GM23338 (cell line): ENCODE measurements at regions not wholly inside any gene's neighbourhood (a gene's known extent, or its start where the extent isn't known, plus 50 kb on each side); places are given as distances from the start of the nearest gene placed in this dataset.

Source experiments
- ATAC-seq: fragments of 200-7000 bp; cut with Tn5 transposase; 3 replicates; pipeline ENCODE4 v1.9.1; 2020
- DNase-seq: peaks from one replicate; pipeline ENCODE4 v3.0.0-alpha.2; 2015; ENCODE audit warnings: low spot score
- H2AFZ ChIP-seq: fragments of 200-600 bp; sonication (generic); 2 replicates; pipeline ENCODE4 v1.8.0; 2016; ENCODE audit warnings: antibody characterized with exemption, mild to moderate bottlenecking, moderate library complexity
- H3F3A ChIP-seq: fragments of 200-600 bp; sonication (generic); replicated peaks from 2 replicates; pipeline ENCODE4 v1.8.0; 2017; ENCODE audit warnings: antibody characterized with exemption, mixed run types, low read depth
- H3K27ac ChIP-seq: fragments of 200-600 bp; sonication (generic); 2 replicates; pipeline ENCODE4 v1.6.1; 2016; ENCODE audit warnings: low read depth
- H3K27me3 ChIP-seq: fragments of 200-600 bp; sonication (generic); 2 replicates; pipeline ENCODE4 v1.8.0; 2016; ENCODE audit warnings: mild to moderate bottlenecking, mixed run types, moderate library complexity; ENCODE audit not compliant: insufficient read depth
- H3K36me3 ChIP-seq: fragments of 200-600 bp; sonication (generic); 2 replicates; pipeline ENCODE4 v1.8.0; 2016; ENCODE audit warnings: mild to moderate bottlenecking; ENCODE audit not compliant: insufficient read depth
- H3K4me1 ChIP-seq: fragments of 200-600 bp; sonication (generic); 2 replicates; pipeline ENCODE4 v1.8.0; 2016; ENCODE audit warnings: mild to moderate bottlenecking, moderate library complexity; ENCODE audit not compliant: insufficient read depth
- H3K4me2 ChIP-seq: fragments of 200-600 bp; sonication (generic); 2 replicates; pipeline ENCODE4 v1.7.1; 2017; ENCODE audit warnings: mixed run types
- H3K4me3 ChIP-seq: fragments of 200-600 bp; sonication (generic); 2 replicates; pipeline ENCODE4 v1.6.1; 2016; ENCODE audit warnings: mixed run types
- H3K79me2 ChIP-seq: fragments of 200-600 bp; sonication (generic); replicated peaks from 2 replicates; pipeline ENCODE4 v1.8.0; 2017; ENCODE audit warnings: mild to moderate bottlenecking; ENCODE audit not compliant: insufficient read depth
- H3K9me2 ChIP-seq: fragments of 200-600 bp; sonication (generic); 2 replicates; pipeline ENCODE4 v1.8.0; 2017; ENCODE audit not compliant: insufficient read depth
- H4K20me1 ChIP-seq: fragments of 200-600 bp; sonication (generic); replicated peaks from 2 replicates; pipeline ENCODE4 v1.8.0; 2017; ENCODE audit warnings: mild to moderate bottlenecking; ENCODE audit not compliant: insufficient read depth
- H3K27ac Mint-ChIP-seq: 2 replicates; pipeline ENCODE4 v1.8.0; 2020; ENCODE audit warnings: inconsistent platforms, mild to moderate bottlenecking, moderate library complexity, mixed read lengths
- H3K27me3 Mint-ChIP-seq: 3 replicates; pipeline ENCODE4 v1.8.0; 2022; ENCODE audit warnings: low read depth, mild to moderate bottlenecking, moderate library complexity, mixed read lengths, inconsistent platforms; ENCODE audit not compliant: insufficient read depth, poor library complexity
- H3K36me3 Mint-ChIP-seq: 3 replicates; pipeline ENCODE4 v1.8.0; 2021; ENCODE audit warnings: low read depth, mild to moderate bottlenecking, inconsistent platforms, moderate library complexity, mixed read lengths
- H3K4me1 Mint-ChIP-seq: 3 replicates; pipeline ENCODE4 v1.8.0; 2020; ENCODE audit warnings: mild to moderate bottlenecking, inconsistent platforms, mixed read lengths
- H3K4me3 Mint-ChIP-seq: 3 replicates; pipeline ENCODE4 v1.8.0; 2021; ENCODE audit warnings: moderate library complexity, mild to moderate bottlenecking, inconsistent platforms, mixed read lengths
- H3K9me3 Mint-ChIP-seq: 3 replicates; pipeline ENCODE4 v1.8.0; 2020; ENCODE audit warnings: moderate library complexity, mild to moderate bottlenecking, inconsistent platforms, mixed read lengths
- EZH2 ChIP-seq: fragments of 200-600 bp; sonication (generic); IDR thresholded peaks from one replicate; pipeline ENCODE4 v1.8.0; 2017; ENCODE audit warnings: antibody characterized with exemption, mild to moderate bottlenecking, low read depth; ENCODE audit not compliant: unreplicated experiment
- JUNB ChIP-seq: IDR thresholded peaks from one replicate; pipeline ENCODE4 v1.6.1; 2016; ENCODE audit warnings: antibody characterized with exemption; ENCODE audit not compliant: unreplicated experiment
- NANOG ChIP-seq: IDR thresholded peaks from 2 replicates; pipeline ENCODE4 v1.6.1; 2016; ENCODE audit warnings: antibody characterized with exemption, borderline replicate concordance
- REST ChIP-seq: IDR thresholded peaks from one replicate; pipeline ENCODE4 v1.6.1; 2018; ENCODE audit warnings: antibody characterized with exemption; ENCODE audit not compliant: unreplicated experiment
- ZNF462 ChIP-seq: fragments of 250-450 bp; sonication (Bioruptor Pico); IDR thresholded peaks from 2 replicates; pipeline ENCODE4 v1.5.0; 2020; ENCODE audit warnings: mild to moderate bottlenecking, moderate library complexity

GRCh38 chr1:55529017-55529416 is 313.9 kb upstream of the USP24 start:
- H3K9me3 Mint-ChIP-seq, result no peaks in the 10 kb centered on the region; the same call in 2 of the 3 replicates
- no peak overlapping the region for H3K27ac Mint-ChIP-seq
- Histone ChIP-seq H3F3A (no peaks in the 10 kb centered on the region), H3K4me1 (no peaks in the 10 kb centered on the region), H2AFZ (no peak overlapping the region), H3K27ac (no peak overlapping the region), H3K27me3 (no peaks in the 10 kb centered on the region), H3K9me2 (no peaks in the 10 kb centered on the region), H3K4me2 (no peak overlapping the region), H4K20me1 (no peaks in the 10 kb centered on the region), H3K4me3 (no peak overlapping the region), H3K36me3 (no peaks in the 10 kb centered on the region), H3K79me2 (no peaks in the 10 kb centered on the region)
- ATAC-seq, result no peak
- H3K4me1 Mint-ChIP-seq, result peaks cover 3% of the 10 kb centered on the region; the same call in 2 of the 3 replicates
- TF ChIP-seq JUNB (no peak), NANOG (no peak), REST (no peak), EZH2 (no peak), ZNF462 (no peak)
- DNase-seq, result no peak
- H3K4me3 Mint-ChIP-seq, result no peak overlapping the region
- H3K27me3 Mint-ChIP-seq, result peaks cover 3% of the 10 kb centered on the region
- H3K36me3 Mint-ChIP-seq, result no peaks in the 10 kb centered on the region
